ENCODE measurements at regions not wholly inside any gene's neighbourhood (a gene's known extent, or its start where the extent isn't known, plus 50 kb on each side); places are given as distances from the start of the nearest gene placed in this dataset.

DNA sequence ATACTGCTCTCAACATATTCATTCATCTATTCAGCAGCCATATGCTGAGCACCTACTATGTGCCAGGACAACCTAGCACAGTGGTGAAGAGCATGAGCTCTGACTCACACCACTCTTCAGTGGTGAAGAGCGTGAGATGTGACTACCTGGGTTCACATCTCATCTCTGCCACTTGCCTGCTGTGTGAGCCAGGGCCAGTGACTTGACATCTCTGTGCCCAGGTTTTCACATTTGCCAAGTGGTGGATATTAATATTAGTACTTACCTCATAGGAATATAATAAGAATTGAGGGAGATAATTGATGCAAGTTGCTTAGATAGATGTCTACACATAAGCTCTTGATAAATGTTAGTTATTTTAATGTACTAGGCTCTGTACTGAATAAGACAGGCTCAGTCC lies 488.9 kb downstream of the PTPRU start:
- H3K27ac ChIP-seq: no peak overlapping the region
- TF ChIP-seq, protein P1, sequence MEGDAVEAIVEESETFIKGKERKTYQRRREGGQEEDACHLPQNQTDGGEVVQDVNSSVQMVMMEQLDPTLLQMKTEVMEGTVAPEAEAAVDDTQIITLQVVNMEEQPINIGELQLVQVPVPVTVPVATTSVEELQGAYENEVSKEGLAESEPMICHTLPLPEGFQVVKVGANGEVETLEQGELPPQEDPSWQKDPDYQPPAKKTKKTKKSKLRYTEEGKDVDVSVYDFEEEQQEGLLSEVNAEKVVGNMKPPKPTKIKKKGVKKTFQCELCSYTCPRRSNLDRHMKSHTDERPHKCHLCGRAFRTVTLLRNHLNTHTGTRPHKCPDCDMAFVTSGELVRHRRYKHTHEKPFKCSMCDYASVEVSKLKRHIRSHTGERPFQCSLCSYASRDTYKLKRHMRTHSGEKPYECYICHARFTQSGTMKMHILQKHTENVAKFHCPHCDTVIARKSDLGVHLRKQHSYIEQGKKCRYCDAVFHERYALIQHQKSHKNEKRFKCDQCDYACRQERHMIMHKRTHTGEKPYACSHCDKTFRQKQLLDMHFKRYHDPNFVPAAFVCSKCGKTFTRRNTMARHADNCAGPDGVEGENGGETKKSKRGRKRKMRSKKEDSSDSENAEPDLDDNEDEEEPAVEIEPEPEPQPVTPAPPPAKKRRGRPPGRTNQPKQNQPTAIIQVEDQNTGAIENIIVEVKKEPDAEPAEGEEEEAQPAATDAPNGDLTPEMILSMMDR (IDR thresholded peaks at IDR 0.05; ENCODE audit: low read depth, low read length, missing control alignments): no peak
- in situ Hi-C loops (cut with HindIII; ENCODE audit: low pct_ligation_motif_present, low sequenced_read_pairs): no loop called here
- H3K36me3 ChIP-seq (replicated peaks): no peaks in the 10 kb centered on the region
- H3K27me3 ChIP-seq (replicated peaks): no peaks in the 10 kb centered on the region
- DNase-seq: no peak
- H3K4me3 ChIP-seq (ENCODE audit: low read depth, low read length): no peak overlapping the region

DNA sequence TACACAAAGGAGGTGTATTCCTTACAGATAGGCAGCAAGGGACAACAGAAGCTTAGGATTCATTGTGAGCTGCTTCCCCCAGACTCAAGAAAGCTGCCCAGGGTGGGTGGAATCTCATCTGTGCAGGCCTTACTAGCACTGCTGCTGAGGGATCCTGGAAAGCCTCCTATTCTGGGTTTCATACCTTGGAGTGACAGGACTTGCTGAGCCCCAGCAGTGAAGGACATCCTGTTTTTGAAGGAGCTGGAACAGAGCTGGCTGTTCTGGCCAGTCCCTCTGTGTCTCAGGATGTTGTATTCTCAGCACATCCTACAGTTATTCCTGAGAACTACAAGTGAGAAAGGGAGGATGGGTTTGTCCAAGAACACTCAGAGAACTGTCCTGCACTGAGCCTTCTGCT lies 486.3 kb downstream of the PTPRU start:
- TF ChIP-seq, protein P1 (IDR thresholded peaks at IDR 0.05; ENCODE audit: low read depth, low read length, missing control alignments): no peak
- H3K27me3 ChIP-seq (replicated peaks): no peaks in the 10 kb centered on the region
- no peak overlapping the region for H3K4me3 ChIP-seq (ENCODE audit: low read depth, low read length)
- DNase-seq: no peak
- no peak overlapping the region for H3K27ac ChIP-seq
- H3K36me3 ChIP-seq (replicated peaks): no peaks in the 10 kb centered on the region
- in situ Hi-C loops (cut with HindIII; ENCODE audit: low pct_ligation_motif_present, low sequenced_read_pairs): loop anchor here (25.0 kb wide), 1 partner anchor 485 kb away; the partner anchor contains the start of genes MECR and PTPRU

DNA sequence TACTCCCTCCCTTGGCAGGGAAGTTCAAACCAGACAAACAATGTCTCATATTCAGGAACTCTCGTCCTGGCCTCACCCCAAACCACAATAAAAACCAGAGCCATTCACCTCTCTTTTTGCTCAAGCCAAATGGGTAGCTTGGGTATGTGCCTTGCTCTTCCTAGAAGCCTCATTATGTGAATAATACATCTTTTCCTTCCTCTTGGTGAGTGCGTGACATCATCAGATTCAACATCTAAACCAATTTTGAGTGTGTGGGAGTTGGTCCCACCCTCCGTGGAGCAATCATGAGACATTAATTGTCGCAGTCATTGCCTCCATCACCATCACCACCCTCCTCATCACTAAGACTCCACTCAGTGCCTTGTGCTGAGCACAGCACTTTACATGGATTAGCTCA lies 482.9 kb downstream of the PTPRU start:
- in situ Hi-C loops (cut with HindIII; ENCODE audit: low pct_ligation_motif_present, low sequenced_read_pairs): loop anchor here (25.0 kb wide), 1 partner anchor 482 kb away; the partner anchor contains the start of genes MECR and PTPRU
- DNase-seq: no peak
- H3K27ac ChIP-seq: no peak overlapping the region
- no peaks in the 10 kb centered on the region for H3K27me3 ChIP-seq (replicated peaks)
- H3K36me3 ChIP-seq (replicated peaks): no peaks in the 10 kb centered on the region
- TF ChIP-seq, protein P1 (IDR thresholded peaks at IDR 0.05; ENCODE audit: low read depth, low read length, missing control alignments): no peak
- no peak overlapping the region for H3K4me3 ChIP-seq (ENCODE audit: low read depth, low read length)

GRCh38 chr1:29718791-29719190 lies 482.5 kb downstream of the PTPRU start:
- Histone ChIP-seq H3K4me3 (ENCODE audit: low read depth, low read length) (no peak overlapping the region), H3K27me3 (replicated peaks) (no peaks in the 10 kb centered on the region), H3K36me3 (replicated peaks) (no peaks in the 10 kb centered on the region), H3K27ac (no peak overlapping the region)
- in situ Hi-C loops (cut with HindIII; ENCODE audit: low pct_ligation_motif_present, low sequenced_read_pairs): loop anchor here (25.0 kb wide), 1 partner anchor 481 kb away; the partner anchor contains the start of genes MECR and PTPRU
- TF ChIP-seq, protein P1 (IDR thresholded peaks at IDR 0.05; ENCODE audit: low read depth, low read length, missing control alignments): no peak
- DNase-seq: no peak

GRCh38 chr1:29716306-29716705 lies 480.0 kb downstream of the PTPRU start:
- TF ChIP-seq, protein P1 (IDR thresholded peaks at IDR 0.05; ENCODE audit: low read depth, low read length, missing control alignments): no peak
- in situ Hi-C loops (cut with HindIII; ENCODE audit: low pct_ligation_motif_present, low sequenced_read_pairs): loop anchor here (25.0 kb wide), 1 partner anchor 479 kb away; the partner anchor contains the start of genes MECR and PTPRU
- no peak for DNase-seq
- Histone ChIP-seq H3K36me3 (replicated peaks) (no peaks in the 10 kb centered on the region), H3K4me3 (ENCODE audit: low read depth, low read length) (no peak overlapping the region), H3K27me3 (replicated peaks) (no peaks in the 10 kb centered on the region), H3K27ac (no peak overlapping the region)

- TF ChIP-seq, protein P1 (IDR thresholded peaks at IDR 0.05; ENCODE audit: low read depth, low read length, missing control alignments): peak; percentile 65
- H3K27me3 ChIP-seq (replicated peaks): no peaks in the 10 kb centered on the region
- no peak overlapping the region for H3K4me3 ChIP-seq (ENCODE audit: low read depth, low read length)
- in situ Hi-C loops (cut with HindIII; ENCODE audit: low pct_ligation_motif_present, low sequenced_read_pairs): loop anchor here (25.0 kb wide), 1 partner anchor 477 kb away; the partner anchor contains the start of genes MECR and PTPRU
- peak; percentile 22 for DNase-seq
- no peaks in the 10 kb centered on the region for H3K36me3 ChIP-seq (replicated peaks)
- H3K27ac ChIP-seq: no peak overlapping the region
Measured at GRCh38 chr1:29713857-29714256, 477.5 kb downstream of the PTPRU start.
